ENCODE measurements at regions not wholly inside any gene's neighbourhood (a gene's known extent, or its start where the extent isn't known, plus 50 kb on each side); places are given as distances from the start of the nearest gene placed in this dataset.

- H3K9ac ChIP-seq (ENCODE audit: low read length) = no peak overlapping the region
- H3K4me2 ChIP-seq (ENCODE audit: low read length) = no peak overlapping the region
- H3K27me3 ChIP-seq (ENCODE audit: low read depth, low read length) = no peaks in the 10 kb centered on the region
- no peaks in the 10 kb centered on the region for H3K4me1 ChIP-seq (ENCODE audit: low read length)
- H3K79me2 ChIP-seq (ENCODE audit: low read length) = no peaks in the 10 kb centered on the region
- no peak overlapping the region for H3K27ac ChIP-seq (ENCODE audit: low read length)
- H3K4me3 ChIP-seq (ENCODE audit: low read length) = no peak overlapping the region
- TF ChIP-seq, protein P1, sequence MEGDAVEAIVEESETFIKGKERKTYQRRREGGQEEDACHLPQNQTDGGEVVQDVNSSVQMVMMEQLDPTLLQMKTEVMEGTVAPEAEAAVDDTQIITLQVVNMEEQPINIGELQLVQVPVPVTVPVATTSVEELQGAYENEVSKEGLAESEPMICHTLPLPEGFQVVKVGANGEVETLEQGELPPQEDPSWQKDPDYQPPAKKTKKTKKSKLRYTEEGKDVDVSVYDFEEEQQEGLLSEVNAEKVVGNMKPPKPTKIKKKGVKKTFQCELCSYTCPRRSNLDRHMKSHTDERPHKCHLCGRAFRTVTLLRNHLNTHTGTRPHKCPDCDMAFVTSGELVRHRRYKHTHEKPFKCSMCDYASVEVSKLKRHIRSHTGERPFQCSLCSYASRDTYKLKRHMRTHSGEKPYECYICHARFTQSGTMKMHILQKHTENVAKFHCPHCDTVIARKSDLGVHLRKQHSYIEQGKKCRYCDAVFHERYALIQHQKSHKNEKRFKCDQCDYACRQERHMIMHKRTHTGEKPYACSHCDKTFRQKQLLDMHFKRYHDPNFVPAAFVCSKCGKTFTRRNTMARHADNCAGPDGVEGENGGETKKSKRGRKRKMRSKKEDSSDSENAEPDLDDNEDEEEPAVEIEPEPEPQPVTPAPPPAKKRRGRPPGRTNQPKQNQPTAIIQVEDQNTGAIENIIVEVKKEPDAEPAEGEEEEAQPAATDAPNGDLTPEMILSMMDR (IDR thresholded peaks at IDR 0.05; ENCODE audit: low read depth, low read length) = no peak
- no peak for TF ChIP-seq EZH2phosphoT487 (IDR thresholded peaks at IDR 0.05; ENCODE audit: low read depth)
- no peaks in the 10 kb centered on the region for H3K9me3 ChIP-seq (ENCODE audit: insufficient read depth, low read length)
- no peak overlapping the region for H2AFZ ChIP-seq (ENCODE audit: low read depth, low read length)
- no peaks in the 10 kb centered on the region for H4K20me1 ChIP-seq (ENCODE audit: insufficient read depth, low read length)
- no peaks in the 10 kb centered on the region for H3K36me3 ChIP-seq (replicated peaks; ENCODE audit: low read depth, low read length)
These were observed 448.5 kb upstream of the MKI67 start for GRCh38 chr10:128574581-128575210.

- no peak overlapping the region for H2AFZ ChIP-seq (ENCODE audit: low read depth, low read length)
- no peak overlapping the region for H3K27ac ChIP-seq (ENCODE audit: low read length)
- no peaks in the 10 kb centered on the region for H3K4me1 ChIP-seq (ENCODE audit: low read length)
- no peaks in the 10 kb centered on the region for H3K27me3 ChIP-seq (ENCODE audit: low read depth, low read length)
- no peaks in the 10 kb centered on the region for H3K79me2 ChIP-seq (ENCODE audit: low read length)
- no peaks in the 10 kb centered on the region for H3K9me3 ChIP-seq (ENCODE audit: insufficient read depth, low read length)
- no peak overlapping the region for H3K9ac ChIP-seq (ENCODE audit: low read length)
- no peaks in the 10 kb centered on the region for H4K20me1 ChIP-seq (ENCODE audit: insufficient read depth, low read length)
- no peaks in the 10 kb centered on the region for H3K36me3 ChIP-seq (replicated peaks; ENCODE audit: low read depth, low read length)
- no peak overlapping the region for H3K4me2 ChIP-seq (ENCODE audit: low read length)
- no peak overlapping the region for H3K4me3 ChIP-seq (ENCODE audit: low read length)
- TF ChIP-seq, protein P1 (IDR thresholded peaks at IDR 0.05; ENCODE audit: low read depth, low read length) = no peak
- TF ChIP-seq EZH2phosphoT487 (IDR thresholded peaks at IDR 0.05; ENCODE audit: low read depth) = no peak
These were observed 449.5 kb upstream of the MKI67 start for GRCh38 chr10:128575761-128576160.

GRCh38 chr10:128576336-128576735 lies 450.1 kb upstream of the MKI67 start:
- Histone ChIP-seq H3K27me3 (ENCODE audit: low read depth, low read length) (no peaks in the 10 kb centered on the region), H3K36me3 (replicated peaks; ENCODE audit: low read depth, low read length) (no peaks in the 10 kb centered on the region), H3K27ac (ENCODE audit: low read length) (no peak overlapping the region), H3K4me2 (ENCODE audit: low read length) (no peak overlapping the region), H4K20me1 (ENCODE audit: insufficient read depth, low read length) (no peaks in the 10 kb centered on the region), H3K4me1 (ENCODE audit: low read length) (no peaks in the 10 kb centered on the region), H3K79me2 (ENCODE audit: low read length) (no peaks in the 10 kb centered on the region), H3K9ac (ENCODE audit: low read length) (no peak overlapping the region), H2AFZ (ENCODE audit: low read depth, low read length) (no peak overlapping the region), H3K9me3 (ENCODE audit: insufficient read depth, low read length) (no peaks in the 10 kb centered on the region), H3K4me3 (ENCODE audit: low read length) (no peak overlapping the region)
- TF ChIP-seq EZH2phosphoT487 (IDR thresholded peaks at IDR 0.05; ENCODE audit: low read depth) = no peak
- TF ChIP-seq, protein P1 (IDR thresholded peaks at IDR 0.05; ENCODE audit: low read depth, low read length) = no peak

- no peaks in the 10 kb centered on the region for H4K20me1 ChIP-seq (ENCODE audit: insufficient read depth, low read length)
These were observed 450.9 kb upstream of the MKI67 start for GRCh38 chr10:128576943-128577670.

More at GRCh38 chr10:128576943-128577670, 450.9 kb upstream of the MKI67 start:
- H2AFZ ChIP-seq (ENCODE audit: low read depth, low read length) = no peak overlapping the region
- H3K79me2 ChIP-seq (ENCODE audit: low read length) = no peaks in the 10 kb centered on the region
- H3K9ac ChIP-seq (ENCODE audit: low read length) = no peak overlapping the region
- H3K4me1 ChIP-seq (ENCODE audit: low read length) = no peaks in the 10 kb centered on the region
- H3K36me3 ChIP-seq (replicated peaks; ENCODE audit: low read depth, low read length) = no peaks in the 10 kb centered on the region
- no peak overlapping the region for H3K4me2 ChIP-seq (ENCODE audit: low read length)
- no peak overlapping the region for H3K27ac ChIP-seq (ENCODE audit: low read length)
- no peak overlapping the region for H3K4me3 ChIP-seq (ENCODE audit: low read length)
- no peaks in the 10 kb centered on the region for H3K9me3 ChIP-seq (ENCODE audit: insufficient read depth, low read length)
- no peaks in the 10 kb centered on the region for H3K27me3 ChIP-seq (ENCODE audit: low read depth, low read length)
- TF ChIP-seq EZH2phosphoT487 (IDR thresholded peaks at IDR 0.05; ENCODE audit: low read depth) = no peak
- TF ChIP-seq, protein P1 (IDR thresholded peaks at IDR 0.05; ENCODE audit: low read depth, low read length) = no peak

All from OCI-LY3 (cell line).